ENCODE measurements at regions not wholly inside any gene's neighbourhood (a gene's known extent, or its start where the extent isn't known, plus 50 kb on each side); places are given as distances from the start of the nearest gene placed in this dataset.

GRCh38 chr2:236661061-236661761 lies 91.6 kb downstream of the ACKR3 start:
- TF ChIP-seq POLR2A (IDR thresholded peaks at IDR 0.05) (no peak), CTCF (IDR thresholded peaks at IDR 0.05) (no peak)
- H3K36me3 ChIP-seq = no peaks in the 10 kb centered on the region
- peaks cover 0 to 5% (median 1%) of the 10 kb centered on the region in 12 donors for H3K9me3 ChIP-seq
- WGBS, 4 donors = 35 to 58% (median 40%) methylated on average over 4 of the region's 4 CpGs
- intact Hi-C loops (cut with DNase I) = loop anchor here in 3 of 10 donors (5.0 to 10.0 kb wide), 3 partner anchors 86 to 316 kb away; partner anchors contain the start of gene ACKR3 (in 1 of the 3)
- H3K4me1 ChIP-seq = peaks cover 0 to 47% (median 37%) of the 10 kb centered on the region in 12 donors
- H3K4me3 ChIP-seq = no peak overlapping the region
- peaks cover 0 to 3% (median 0%) of the 10 kb centered on the region in 9 donors for H3K27me3 ChIP-seq
- H3K27ac ChIP-seq = peak overlapping the region in 11 of 12 donors; percentile 3 to 71 (median 60)
- ATAC-seq (peak in 3 of 4 donors; percentile 3 to 17 (median 9)), DNase-seq (no peak)

- DNase-seq = no peak
- peaks cover 0 to 47% (median 37%) of the 10 kb centered on the region in 12 donors for H3K4me1 ChIP-seq
- H3K36me3 ChIP-seq = no peaks in the 10 kb centered on the region
- TF ChIP-seq POLR2A (IDR thresholded peaks at IDR 0.05) (no peak), CTCF (IDR thresholded peaks at IDR 0.05) (no peak)
- peak in 3 of 4 donors; percentile 2 to 23 (median 6) for ATAC-seq
- peak overlapping the region in 11 of 12 donors; percentile 3 to 71 (median 60) for H3K27ac ChIP-seq
- peaks cover 0 to 3% (median 0%) of the 10 kb centered on the region in 9 donors for H3K27me3 ChIP-seq
- intact Hi-C loops (cut with DNase I) = loop anchor here in 3 of 10 donors (5.0 to 10.0 kb wide), 3 partner anchors 87 to 316 kb away; partner anchors contain the start of gene ACKR3 (in 1 of the 3)
- peaks cover 0 to 10% (median 3%) of the 10 kb centered on the region in 12 donors for H3K9me3 ChIP-seq
- 40 to 50% (median 47%) methylated on average over 2 of the region's 2 CpGs for WGBS, 4 donors
- H3K4me3 ChIP-seq = no peak overlapping the region
Observed at GRCh38 chr2:236661762-236662110, 92.1 kb downstream of the ACKR3 start.

- H3K4me3 ChIP-seq = no peak overlapping the region
- ATAC-seq (no peak), DNase-seq (no peak)
Observed at GRCh38 chr2:236662231-236663185, 92.9 kb downstream of the ACKR3 start.

More at GRCh38 chr2:236662231-236663185, 92.9 kb downstream of the ACKR3 start:
- Histone ChIP-seq H3K27me3 (peaks cover 0 to 3% (median 0%) of the 10 kb centered on the region in 9 donors), H3K27ac (peak overlapping the region in 11 of 12 donors; percentile 9 to 71 (median 60)), H3K9me3 (peaks cover 0 to 14% (median 5%) of the 10 kb centered on the region in 12 donors), H3K36me3 (no peaks in the 10 kb centered on the region), H3K4me1 (peaks cover 0 to 47% (median 37%) of the 10 kb centered on the region in 12 donors)
- 81 to 88% (median 86%) methylated on average over 11 of the region's 11 CpGs for WGBS, 4 donors
- no peak for TF ChIP-seq CTCF (IDR thresholded peaks at IDR 0.05)
- no peak for TF ChIP-seq POLR2A (IDR thresholded peaks at IDR 0.05)
- intact Hi-C loops (cut with DNase I) = loop anchor here in 3 of 10 donors (5.0 to 10.0 kb wide), 3 partner anchors 88 to 315 kb away; partner anchors contain the start of gene ACKR3 (in 1 of the 3)
